ENCODE measurements at regions not wholly inside any gene's neighbourhood (a gene's known extent, or its start where the extent isn't known, plus 50 kb on each side); places are given as distances from the start of the nearest gene placed in this dataset.

GRCh38 chr12:92297932-92298696, 152.5 kb upstream of the BTG1 start:
- TF ChIP-seq CTCF (IDR thresholded peaks at IDR 0.05) (no peak), EZH2phosphoT487 (IDR thresholded peaks at IDR 0.05) (no peak), EZH2 (IDR thresholded peaks at IDR 0.05) (no peak)

Data from neural progenitor cell (in vitro differentiated cells).